ENCODE measurements at regions not wholly inside any gene's neighbourhood (a gene's known extent, or its start where the extent isn't known, plus 50 kb on each side); places are given as distances from the start of the nearest gene placed in this dataset.

GRCh38 chr22:34462795-34463194 lies 542.5 kb upstream of the LARGE1 start:
- TF ChIP-seq CTCF (IDR thresholded peaks at IDR 0.05; ENCODE audit: insufficient read depth, low read length, poor library complexity, severe bottlenecking) (no peak), EZH2phosphoT487 (conservative IDR thresholded peaks at IDR 0.05; ENCODE audit: low read length) (no peak)

All from SU-DHL-6 (cell line).